Iris pigment epithelial cell (primary cell): ENCODE measurements at regions not wholly inside any gene's neighbourhood (a gene's known extent, or its start where the extent isn't known, plus 50 kb on each side); places are given as distances from the start of the nearest gene placed in this dataset.

ENCODE experiments used
- DNase-seq: peaks from one replicate; pipeline ENCODE4 v3.0.0-alpha.2; 2011; ENCODE audit warnings: low read depth

DNA sequence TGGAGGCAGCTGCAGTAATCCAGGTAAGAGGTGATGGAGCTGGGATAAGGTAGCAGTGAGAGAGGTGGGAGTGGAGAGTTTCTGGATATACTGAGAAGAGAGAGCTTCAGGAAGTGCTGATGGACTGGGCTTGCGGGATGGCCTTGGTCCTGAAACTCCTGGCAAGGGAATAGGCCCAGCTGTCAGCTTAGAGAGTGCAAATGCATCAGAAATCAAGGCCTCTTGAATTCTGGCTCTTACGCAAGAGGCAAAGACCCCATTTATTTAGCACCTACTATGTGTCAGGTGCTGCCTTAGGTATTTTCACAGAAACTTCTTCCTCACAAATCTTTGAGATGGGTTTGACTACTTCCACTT is 227.2 kb upstream of the MAP3K1 start:
- no peak for DNase-seq

DNA sequence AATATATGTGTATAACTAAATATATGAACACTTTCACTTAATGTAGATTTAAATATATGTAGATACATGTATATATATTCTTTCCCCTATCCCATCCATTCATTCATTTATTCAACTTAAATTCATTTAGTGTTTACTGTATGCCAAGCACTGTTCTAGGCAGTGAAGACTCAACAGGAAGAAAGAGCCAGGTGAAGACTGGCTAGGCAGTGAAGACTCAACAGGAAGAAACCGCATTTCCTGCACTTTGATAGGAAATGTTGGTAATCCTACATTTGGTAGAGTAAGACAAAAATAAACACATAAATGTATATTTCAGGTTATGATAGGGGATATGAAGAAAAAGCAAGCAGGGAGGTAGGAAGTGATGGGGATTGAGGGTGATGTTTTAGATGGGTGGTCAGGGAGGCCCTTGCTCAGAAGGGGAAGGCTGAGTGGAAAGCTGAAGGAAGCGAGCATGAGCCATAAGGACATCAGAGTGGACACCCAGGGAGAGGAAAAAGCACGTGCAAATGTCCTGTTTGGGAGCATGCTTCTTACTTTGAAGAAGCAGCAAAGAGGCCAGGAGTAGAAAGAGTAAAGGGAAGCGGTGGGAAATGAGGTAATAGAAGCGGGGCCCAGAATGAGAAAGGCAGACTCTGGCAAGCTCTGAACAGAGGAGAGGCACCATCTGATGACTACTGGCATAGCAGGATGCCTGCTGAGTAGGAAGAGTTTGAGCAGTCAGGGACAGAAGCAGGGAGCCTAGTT is 227.8 kb upstream of the MAP3K1 start:
- DNase-seq = no peak

DNA sequence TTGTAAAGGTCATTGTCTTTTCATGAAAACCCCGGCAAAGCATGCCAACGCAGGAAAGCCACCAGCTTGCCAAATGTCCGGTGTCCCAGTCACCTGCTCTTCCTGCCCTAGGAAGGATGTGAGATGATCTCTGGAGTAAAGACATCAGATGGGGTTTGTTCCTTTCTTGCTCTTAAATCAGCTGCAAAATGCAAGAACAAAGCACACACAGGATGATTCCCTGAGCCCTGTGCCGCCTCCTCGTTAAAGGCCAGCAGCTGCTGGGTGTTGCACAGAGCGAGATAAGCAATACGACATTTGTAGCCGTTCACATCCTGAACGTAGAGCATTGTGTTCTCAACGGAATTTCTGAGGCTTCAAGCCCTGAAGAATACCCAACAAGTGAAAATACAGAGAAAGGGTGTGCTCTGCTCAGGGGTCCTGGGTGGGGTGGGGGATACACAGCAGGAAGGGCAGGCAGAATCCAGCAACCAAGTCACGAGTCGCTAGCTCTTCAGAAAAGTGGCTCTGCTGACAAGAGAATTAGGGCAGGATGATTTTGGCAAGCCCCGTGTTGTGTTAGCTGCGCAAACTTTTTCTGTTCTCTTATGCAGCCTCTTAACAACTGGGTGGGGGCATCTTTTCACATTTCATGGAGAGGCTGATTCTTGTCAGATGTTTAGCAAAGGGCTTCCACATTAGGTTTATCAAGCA is 229.2 kb upstream of the MAP3K1 start:
- DNase-seq = no peak

DNA sequence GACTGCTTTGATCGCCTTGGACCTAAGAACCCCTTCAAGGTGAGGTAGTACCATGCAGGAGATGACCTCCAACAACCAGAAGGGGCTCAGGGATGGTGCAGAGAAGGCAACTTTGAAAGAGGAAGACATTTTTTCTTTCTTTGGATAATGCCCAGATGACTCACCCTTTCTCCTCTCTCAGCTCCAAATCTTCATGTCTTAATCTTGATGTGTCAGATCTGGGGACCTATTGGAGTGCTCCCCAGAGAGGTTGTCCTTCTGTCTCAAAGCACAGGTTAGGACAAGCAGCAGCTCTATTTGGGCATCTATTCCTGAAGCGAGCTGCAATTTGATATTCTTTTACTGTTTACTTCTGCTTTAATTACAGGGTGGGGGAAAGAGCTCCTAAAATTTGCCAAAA is 229.9 kb upstream of the MAP3K1 start:
- peak; percentile 56 for DNase-seq

DNA sequence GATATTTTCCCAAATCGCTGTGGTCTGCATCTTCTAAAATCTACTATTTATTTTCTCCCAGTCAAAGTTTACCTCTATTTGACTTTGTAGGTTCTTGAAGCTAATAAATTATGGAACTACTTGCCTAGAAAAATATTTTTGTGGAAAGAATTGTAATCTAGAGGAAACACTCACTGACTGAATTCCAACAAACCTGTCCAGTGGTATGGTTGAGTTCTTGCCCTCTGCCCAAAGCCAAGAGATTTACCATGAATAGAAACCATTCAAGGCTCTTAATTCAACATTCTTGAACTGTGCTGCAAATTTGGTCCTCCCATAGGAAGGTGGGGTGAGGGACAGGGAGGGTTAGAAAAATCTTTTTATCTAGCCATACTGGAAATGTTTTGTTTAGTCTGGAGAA is 233.9 kb upstream of the MAP3K1 start:
- DNase-seq = no peak

DNA sequence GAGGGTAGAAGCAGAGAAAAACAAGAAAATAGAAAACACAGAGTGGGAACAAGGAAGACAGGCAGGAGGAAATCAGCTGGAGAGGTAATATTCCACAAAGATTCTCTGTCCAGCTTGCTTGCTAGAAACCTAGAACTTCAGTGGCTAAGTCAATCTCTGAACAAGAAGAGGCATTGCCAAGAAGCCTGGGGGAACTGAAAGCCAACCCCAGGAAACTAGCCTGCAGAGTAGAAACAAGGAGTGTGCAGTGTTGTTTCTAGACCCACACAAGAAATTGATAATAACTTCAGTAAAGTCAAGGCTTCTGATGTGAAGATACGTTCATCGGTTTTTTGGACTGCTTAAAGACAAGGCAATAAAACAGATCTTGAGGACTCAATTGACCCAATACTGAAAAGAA is 234.5 kb upstream of the MAP3K1 start:
- no peak for DNase-seq

DNA sequence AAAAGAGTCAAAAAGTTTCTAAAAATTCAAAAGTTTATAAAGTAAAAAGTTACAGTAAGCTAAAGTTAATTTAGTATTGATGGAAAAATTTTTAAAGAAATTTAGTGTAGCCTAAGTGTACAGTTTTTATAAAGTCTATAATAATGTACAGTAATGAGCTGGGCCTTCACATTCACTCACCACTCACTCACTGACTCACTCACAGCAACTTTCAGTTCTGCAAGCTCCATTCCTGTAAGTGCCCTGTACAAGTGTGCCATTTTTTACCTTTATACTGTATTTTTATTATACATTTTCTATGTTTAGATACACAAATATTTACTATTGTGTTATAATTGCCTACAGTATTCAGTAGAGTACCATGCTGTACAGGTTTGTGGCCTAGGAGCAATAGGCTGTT is 239.5 kb upstream of the MAP3K1 start:
- no peak for DNase-seq

DNA sequence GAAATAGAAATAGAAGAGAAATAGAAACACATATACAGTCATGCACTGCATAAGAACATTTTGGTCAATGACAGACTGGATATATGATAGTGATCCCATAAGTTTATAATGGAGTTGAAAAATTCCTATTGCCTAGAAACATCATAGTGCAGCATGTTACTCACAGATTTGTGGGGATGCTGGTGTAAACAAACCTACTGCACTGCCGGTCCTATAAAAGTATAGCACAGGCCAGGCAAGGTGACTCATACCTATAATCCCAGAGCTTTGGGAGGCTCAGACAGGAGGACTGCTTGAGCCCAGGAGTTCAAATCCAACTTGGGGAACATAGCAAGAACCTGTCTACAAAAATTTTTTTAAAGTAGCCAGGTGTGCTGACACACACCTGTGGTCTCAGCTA is 240.6 kb upstream of the MAP3K1 start:
- peak; percentile 56 for DNase-seq

DNA sequence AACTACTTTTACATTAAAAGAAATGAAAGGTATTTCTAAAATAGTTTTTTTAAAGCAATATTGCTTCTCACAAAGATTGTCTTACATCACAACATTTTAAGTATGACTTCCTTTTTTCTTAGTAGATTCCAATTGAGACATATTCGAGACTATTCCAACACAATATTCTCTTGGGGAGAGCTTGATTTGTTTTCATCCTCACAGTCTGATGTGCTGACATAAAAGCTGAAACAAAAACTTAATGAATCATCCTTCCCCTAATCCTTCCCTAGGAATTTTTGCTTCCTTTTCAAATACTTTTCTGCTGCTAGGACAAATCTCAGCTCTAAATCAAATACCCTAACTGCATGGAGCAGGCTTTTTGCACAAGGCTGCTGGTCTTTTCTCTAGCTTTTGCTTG is 245.8 kb upstream of the MAP3K1 start:
- peak; percentile 85 for DNase-seq

DNA sequence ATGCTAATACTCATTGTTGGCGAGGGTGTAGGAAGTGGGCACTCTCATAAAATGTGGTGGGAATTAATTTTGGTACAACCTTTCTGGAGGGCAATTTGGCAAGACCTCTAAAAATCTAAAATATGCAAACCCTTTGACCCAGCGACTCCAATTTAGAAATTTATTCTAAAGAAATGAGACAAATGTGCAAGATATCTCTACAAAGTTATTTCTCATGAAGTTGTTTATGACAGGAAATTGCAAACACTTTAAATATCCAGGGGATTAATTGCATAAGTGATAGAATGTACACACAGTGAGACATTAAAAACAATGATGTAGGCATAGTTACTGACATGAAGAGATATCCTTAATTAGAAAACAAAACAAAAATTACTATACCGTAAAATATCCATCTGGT is 246.3 kb upstream of the MAP3K1 start:
- peak; percentile 29 for DNase-seq

DNA sequence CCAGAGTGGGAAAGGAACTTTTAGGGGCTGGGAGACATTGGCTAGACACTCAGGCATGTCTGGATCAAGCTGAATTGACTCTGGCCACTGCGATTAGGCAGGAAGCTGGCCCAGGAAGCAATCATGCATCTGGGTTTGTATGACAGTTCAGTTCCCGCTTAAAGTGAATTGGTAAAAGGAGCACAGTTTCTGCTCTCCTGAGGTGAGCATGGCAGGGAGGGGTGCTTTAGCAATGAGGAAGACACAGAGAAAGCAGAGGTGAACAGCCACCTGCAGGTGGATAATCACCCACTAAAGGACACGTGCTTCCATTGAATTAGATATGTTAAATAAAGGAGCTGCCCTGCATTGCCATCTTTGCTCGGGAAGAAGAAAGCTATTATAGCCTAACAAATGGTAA is 248.1 kb upstream of the MAP3K1 start:
- DNase-seq = no peak

DNA sequence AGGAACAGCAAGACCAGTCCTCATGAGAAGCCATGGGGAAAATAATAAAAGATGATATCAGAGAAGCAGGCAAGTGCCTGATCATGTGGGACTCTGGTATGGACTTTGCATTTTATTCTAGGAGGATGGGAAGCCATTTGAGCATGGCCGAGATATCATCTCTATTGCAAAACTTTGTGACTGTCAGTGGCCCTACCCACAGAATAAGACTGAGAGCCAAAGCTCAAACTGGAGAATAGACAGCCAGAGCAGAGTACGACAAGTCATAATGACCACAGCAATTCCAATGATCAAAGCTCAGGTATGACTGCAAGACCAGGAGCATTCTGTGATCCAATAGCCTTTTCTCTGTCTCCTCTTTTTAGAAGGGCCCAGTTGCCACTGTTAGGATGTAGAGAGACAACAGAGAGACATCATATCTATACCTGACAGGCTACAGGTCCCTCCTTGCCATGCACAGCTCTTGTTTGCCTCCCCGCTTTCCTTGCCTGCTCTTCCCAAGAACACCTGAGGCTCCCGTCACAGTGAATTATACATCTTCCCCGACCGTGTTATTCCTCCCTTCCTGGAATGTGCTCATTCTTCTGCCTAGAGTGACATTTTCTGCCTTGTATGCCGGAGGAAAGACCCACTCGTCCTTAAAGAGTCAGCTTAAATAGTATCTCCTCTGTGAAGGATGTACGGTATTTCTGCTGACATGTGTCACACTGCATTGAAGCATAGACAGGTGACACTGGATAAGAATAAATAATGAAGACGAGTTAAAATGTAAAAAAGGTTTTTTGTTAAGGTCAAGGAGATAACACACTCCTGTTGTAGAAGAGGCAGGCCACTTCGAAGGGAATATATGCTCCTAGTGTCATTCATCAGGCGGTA is 248.7 kb upstream of the MAP3K1 start:
- no peak for DNase-seq

DNA sequence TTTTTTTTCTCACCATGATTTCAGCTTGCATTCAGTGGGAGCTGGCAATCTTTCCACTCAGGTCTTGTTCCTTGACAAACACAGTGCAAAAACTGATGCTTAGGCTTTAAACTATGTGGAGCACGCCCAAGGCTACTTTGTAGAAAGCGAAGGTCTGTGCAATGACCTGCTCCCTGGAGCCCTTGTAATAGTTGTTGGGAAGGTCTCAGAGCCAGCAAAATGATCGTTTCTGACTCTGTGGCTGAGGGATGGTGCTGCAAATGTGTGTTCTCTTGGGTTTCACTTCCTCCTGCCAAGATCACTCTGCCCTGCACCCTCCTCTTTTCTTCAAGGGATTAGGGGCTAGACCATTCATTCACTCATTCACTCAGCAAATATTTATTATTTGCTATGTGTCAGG is 249.7 kb upstream of the MAP3K1 start:
- no peak for DNase-seq

DNA sequence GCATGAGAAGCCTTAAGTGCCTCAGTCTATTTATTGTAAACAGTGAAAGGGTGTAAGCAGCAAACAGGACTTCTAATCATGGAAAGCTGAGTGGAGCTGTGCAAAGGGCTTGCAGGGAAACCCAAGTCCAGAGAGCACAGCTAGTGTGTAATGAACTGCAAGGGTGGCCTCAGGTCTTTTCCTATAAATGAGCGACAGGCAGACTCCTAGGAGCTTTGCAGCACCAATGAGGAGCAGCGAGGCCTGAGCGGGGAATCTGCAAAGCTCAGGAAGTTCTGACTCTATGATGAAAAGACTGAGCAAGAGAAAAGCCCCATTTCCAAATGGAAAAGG is 250.1 kb upstream of the MAP3K1 start:
- DNase-seq = no peak

DNA sequence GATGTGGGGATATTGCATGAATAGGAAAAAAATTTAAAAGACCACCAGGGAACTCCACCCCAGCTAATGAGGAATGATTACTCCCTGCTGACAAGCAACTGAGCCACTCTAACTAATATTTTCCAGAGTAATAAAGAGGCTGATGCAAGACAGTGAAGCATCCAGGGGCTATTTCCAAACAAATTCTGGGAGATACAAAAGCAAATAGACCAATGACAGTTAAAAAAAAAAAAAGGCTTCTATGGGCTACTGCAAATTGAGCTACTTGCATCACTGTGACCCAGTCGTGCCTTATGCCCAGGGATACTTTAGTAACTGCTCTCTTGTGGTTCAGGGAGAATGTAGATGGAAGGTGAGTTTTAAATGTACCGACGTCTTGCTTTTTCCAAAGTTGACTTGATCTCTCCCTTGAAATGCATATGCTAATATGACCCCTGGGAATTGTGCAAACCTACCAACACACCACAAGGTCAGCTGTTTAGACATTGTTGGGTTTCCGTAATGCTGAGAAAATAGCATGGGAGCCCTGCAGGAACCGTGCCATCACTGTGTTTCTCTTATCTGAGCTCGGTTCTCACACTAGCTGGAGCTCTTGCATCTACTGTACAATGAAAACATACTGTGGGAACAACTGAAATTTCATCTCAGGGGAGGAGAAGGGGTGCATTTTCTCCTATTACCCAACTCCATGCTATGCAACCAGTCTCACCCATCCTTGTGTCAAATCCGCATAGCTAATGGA is 250.6 kb upstream of the MAP3K1 start:
- DNase-seq = peak; percentile 28

DNA sequence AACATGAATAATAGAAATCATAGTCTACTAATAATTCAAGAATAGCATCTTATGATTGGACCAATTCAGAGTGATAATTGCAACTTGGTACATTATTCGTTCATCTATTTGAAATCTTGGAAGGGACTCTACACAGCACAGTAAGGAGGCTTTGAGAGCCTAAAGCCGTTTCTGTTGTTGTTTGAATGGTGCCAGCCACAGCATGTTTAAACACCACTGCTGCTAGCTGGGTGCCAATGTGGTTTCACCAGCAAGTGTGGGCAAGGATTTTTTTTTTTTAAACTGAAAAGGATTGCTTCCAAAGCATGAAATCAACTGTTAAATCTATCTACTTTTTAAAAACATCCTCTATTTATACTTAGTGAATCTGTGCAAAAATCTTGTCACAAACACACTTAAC is 253.9 kb upstream of the MAP3K1 start:
- DNase-seq = no peak

DNA sequence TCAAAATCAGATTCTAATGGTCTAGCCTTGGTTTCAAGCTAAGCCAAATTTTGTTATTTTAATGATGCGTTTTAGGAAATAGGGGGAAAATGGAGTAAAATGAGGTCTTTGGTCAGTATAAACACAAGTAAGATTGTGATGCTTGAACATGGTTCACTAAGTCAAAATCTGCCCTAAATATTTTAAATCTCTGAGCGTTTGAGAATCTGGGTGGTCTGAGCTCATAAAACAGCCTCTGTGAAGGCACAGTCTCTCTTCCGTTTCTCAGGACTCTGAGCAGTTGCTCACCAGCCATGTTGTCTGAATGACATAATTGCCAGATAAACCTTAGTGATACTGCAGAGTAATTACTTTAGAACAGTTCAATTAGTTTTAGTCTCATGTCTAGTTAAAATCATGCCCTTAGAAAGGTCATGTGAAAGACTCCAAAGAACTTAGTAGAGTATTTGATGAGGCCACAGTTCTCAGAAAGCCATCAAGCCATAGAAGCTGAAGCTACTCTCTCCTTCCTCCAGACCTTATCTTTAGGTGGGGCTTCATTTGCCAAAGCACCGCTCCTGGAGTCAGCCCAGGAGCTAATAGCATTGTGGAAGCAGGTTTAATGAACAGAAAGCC is 257.1 kb upstream of the MAP3K1 start:
- no peak for DNase-seq

DNA sequence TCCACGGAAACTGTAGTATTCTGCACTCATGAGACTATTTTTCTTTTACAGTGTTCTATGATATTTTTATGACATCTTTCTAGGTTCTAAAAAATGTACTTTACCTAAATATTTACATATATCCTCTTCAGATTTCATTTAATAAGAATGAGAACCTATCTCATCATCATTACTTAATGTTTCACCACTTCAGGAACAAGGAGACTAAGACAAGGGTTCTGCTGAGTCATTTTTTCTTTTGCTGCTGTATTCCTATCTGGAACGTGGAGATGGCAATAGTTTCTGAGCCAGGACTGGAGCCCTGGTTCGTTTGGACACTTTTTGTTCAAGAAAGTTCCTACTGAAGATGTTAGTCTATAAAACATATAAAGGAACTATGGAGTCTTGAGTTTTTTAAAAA is 258.2 kb upstream of the MAP3K1 start:
- peak; percentile 25 for DNase-seq

DNA sequence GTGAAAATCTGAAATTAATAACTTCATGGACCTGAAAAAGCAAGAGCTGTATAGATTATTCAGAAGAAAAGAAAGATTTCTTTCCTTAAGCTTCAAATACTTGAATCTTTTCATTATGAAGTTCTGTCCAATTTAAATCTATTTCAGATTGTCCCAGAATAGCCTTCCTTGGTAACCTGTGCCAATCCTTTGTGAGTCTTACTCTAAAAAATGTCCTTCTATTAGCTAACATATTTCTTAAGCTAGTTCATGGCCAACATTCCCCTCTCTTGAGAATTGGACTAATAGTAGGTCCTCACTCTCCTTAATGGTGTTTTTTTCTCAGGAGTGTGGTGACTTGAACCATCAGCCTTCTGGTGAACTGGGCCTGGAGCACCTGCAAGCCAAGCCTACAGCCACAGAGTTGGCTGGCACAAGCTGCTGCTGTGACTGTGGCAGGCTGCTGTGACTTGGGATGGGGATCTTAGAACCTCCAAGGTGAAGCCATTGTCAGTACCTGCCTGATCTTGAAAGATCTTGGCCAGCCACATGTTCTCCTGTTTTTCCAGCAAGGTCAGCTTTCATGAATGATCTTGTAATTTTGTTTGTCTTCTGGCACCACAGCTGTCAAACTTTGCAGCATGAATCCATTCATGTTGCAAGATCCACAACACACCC is 262.6 kb upstream of the MAP3K1 start:
- DNase-seq = peak; percentile 14

DNA sequence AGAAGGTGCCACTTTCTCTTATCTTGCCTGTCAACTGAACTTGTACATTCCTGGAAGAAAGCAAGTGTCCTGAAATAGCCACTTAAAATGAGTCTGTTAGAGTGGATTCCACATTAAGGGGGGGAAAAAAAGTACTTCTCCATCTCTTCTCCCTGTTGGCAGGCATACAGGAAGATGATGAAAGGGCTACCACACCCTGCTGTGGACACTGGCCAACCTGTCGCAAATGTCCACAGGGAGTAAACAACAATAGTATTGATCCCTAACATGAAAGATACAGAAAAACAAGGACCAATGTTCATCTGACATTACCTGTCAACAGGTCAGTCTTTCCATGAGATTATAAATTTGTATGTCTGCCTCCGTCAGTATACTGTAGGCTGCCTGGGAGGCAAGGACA is 265.1 kb upstream of the MAP3K1 start:
- no peak for DNase-seq

DNA sequence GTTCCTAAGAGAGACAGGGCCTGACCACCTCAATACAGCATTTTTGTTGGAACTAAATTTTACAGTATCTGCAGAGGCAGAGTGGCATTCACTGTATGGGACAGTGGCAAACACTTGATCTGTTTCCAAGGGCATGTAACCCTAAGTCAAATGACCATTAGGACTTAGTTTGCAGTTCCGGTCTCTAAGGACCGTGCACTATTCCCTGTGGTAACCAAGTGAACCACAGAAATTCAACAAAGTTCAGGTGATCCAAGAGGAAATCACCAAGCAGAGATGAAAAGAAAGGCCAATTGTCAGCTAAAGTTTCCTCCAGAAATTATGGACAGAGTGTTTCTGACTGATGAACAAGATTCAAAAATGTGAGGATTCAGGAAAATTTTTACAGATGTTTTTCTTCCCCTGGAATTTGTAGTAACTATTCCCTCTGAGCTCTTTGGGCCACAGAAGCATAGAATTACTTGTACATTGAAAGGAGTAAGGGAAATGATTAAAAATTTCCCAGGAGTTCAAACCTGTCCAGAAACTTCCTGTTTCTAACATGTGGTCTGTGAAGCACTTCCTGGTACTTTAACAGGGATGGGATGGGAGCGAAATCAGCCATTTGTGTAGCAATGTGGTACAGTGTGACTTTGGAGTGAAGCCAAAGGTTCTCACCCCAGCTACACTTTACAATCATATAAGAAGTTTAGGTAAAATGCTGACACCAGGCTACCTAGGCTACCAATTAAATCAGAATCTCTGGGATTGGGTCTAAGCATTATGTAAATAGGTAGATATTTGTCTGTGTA is 266.1 kb upstream of the MAP3K1 start:
- DNase-seq = no peak
